Cardiac muscle cell (in vitro differentiated cells and primary cell): ENCODE measurements at regions not wholly inside any gene's neighbourhood (a gene's known extent, or its start where the extent isn't known, plus 50 kb on each side); places are given as distances from the start of the nearest gene placed in this dataset.

Experiments
- DNase-seq, 2 donors: peaks; one replicate each; pipeline versions ENCODE4 v3.0.0 to v3.0.0-alpha.2; 2010 to 2017; ENCODE audit warnings: low read depth in 1 of 2, low spot score in 1 of 2
- H3K27ac ChIP-seq: fragments of 200-600 bp; sonication (generic); 2 replicates; pipeline ENCODE4 v1.5.1; 2016
- H3K27me3 ChIP-seq: fragments of 200-600 bp; sonication (generic); 2 replicates; pipeline ENCODE4 v1.6.0; 2016; ENCODE audit warnings: control low read depth
- H3K36me3 ChIP-seq: fragments of 200-600 bp; sonication (generic); 2 replicates; pipeline ENCODE4 v1.5.1; 2016; ENCODE audit warnings: control low read depth
- H3K4me1 ChIP-seq: fragments of 200-600 bp; sonication (generic); 2 replicates; pipeline ENCODE4 v1.8.1; 2017; ENCODE audit warnings: low read depth, mild to moderate bottlenecking, mixed run types
- H3K4me3 ChIP-seq: fragments of 200-600 bp; sonication (generic); 2 replicates; pipeline ENCODE4 v1.5.1; 2016; ENCODE audit warnings: mild to moderate bottlenecking
- H3K9me3 ChIP-seq: fragments of 200-600 bp; sonication (generic); 2 replicates; pipeline ENCODE4 v1.5.1; 2017; ENCODE audit warnings: low read depth, mild to moderate bottlenecking, control low read depth
- TF ChIP-seq, protein P1 (sequence below): IDR thresholded peaks from 2 replicates; pipeline ENCODE4 v1.5.1; 2012; ENCODE audit warnings: low read depth, mild to moderate bottlenecking, low read length

DNA sequence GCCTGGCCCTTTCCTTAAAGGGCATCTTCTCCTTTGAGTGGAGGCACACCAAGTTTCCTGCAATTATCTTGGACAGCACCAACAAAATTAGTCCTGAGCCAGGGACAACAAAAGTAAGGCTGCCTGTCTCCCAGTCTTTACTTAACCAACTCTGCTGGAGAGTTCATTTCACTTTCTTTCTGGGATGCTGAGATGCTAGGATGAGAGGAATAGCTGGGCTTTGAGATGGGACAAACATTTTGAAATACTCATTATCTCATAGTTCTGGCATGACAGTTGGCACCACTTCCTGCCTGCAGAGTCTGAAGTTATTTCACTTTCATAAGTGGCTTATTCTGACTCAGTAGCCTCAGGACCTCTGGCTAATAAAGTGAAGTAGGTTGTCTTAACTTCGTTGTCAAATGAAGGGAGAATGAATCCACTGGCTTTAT is 157.0 kb downstream of the C9orf152 start:
- DNase-seq = peak in 1 of 2 donors; percentile 84
- peaks cover 23% of the 10 kb centered on the region for H3K4me1 ChIP-seq
- H3K27me3 ChIP-seq = peaks cover 16% of the 10 kb centered on the region
- H3K9me3 ChIP-seq = no peaks in the 10 kb centered on the region
- no peak overlapping the region for H3K4me3 ChIP-seq
- TF ChIP-seq, protein P1, sequence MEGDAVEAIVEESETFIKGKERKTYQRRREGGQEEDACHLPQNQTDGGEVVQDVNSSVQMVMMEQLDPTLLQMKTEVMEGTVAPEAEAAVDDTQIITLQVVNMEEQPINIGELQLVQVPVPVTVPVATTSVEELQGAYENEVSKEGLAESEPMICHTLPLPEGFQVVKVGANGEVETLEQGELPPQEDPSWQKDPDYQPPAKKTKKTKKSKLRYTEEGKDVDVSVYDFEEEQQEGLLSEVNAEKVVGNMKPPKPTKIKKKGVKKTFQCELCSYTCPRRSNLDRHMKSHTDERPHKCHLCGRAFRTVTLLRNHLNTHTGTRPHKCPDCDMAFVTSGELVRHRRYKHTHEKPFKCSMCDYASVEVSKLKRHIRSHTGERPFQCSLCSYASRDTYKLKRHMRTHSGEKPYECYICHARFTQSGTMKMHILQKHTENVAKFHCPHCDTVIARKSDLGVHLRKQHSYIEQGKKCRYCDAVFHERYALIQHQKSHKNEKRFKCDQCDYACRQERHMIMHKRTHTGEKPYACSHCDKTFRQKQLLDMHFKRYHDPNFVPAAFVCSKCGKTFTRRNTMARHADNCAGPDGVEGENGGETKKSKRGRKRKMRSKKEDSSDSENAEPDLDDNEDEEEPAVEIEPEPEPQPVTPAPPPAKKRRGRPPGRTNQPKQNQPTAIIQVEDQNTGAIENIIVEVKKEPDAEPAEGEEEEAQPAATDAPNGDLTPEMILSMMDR = no peak
- no peaks in the 10 kb centered on the region for H3K36me3 ChIP-seq
- H3K27ac ChIP-seq = no peak overlapping the region

DNA sequence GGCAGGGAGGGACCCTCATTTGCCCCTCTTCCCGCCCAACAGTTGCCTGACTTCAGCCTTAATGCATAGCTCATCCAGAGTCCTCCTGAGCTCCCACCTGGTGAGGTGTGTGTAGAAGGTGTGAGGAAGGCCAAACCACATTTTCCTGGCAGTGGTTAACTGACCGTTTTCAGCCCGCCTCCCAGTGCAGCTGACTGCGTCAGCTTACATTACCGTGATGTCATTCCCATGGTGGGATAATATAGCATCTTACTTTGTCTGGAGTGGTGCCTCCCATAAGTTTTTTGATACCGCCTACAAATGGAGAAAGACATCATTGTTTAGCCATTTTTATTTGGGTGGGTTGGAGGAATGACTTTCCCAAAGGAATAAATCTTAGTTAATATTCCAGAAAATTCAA is 151.9 kb downstream of the C9orf152 start:
- DNase-seq = no peak
- H3K4me1 ChIP-seq = no peaks in the 10 kb centered on the region
- H3K27me3 ChIP-seq = no peaks in the 10 kb centered on the region
- H3K4me3 ChIP-seq = no peak overlapping the region
- no peaks in the 10 kb centered on the region for H3K9me3 ChIP-seq
- H3K36me3 ChIP-seq = no peaks in the 10 kb centered on the region
- TF ChIP-seq, protein P1 = no peak
- no peak overlapping the region for H3K27ac ChIP-seq

DNA sequence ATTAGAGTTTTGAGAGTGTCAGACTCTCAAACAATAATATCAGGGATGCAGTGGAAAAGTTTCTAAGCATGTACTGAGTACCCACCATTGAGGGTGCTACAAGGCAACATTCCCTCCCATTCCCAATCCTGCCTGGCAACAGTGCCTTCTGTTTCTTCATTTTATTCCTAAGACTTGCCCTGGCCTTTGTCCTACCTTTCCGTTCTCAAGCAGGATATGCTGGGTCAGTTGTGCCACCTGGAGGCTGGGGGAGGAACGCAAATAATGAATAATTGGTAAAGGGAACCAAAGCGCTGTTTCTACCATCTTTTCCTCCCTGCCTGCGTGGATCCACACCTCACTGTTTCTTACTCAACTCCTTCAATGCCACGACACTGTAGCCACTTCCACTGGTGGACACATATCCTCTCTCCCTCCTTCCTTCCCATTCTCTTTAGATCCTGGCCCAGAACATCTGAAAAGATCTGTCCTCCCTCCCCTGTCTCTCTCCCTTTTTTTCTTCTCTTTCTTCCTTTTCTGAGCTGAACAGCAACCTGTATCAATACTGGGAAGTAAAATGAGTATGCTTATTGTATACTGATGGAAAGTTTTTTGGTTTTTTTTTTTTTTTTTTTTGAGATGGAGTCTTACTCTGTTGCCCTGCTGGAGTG is 149.5 kb downstream of the C9orf152 start:
- H3K9me3 ChIP-seq = no peaks in the 10 kb centered on the region
- H3K4me3 ChIP-seq = no peak overlapping the region
- DNase-seq = peak; percentile 39 to 67
- no peaks in the 10 kb centered on the region for H3K4me1 ChIP-seq
- H3K27ac ChIP-seq = no peak overlapping the region
- no peaks in the 10 kb centered on the region for H3K27me3 ChIP-seq
- TF ChIP-seq, protein P1 = peak; percentile 51
- no peaks in the 10 kb centered on the region for H3K36me3 ChIP-seq

DNA sequence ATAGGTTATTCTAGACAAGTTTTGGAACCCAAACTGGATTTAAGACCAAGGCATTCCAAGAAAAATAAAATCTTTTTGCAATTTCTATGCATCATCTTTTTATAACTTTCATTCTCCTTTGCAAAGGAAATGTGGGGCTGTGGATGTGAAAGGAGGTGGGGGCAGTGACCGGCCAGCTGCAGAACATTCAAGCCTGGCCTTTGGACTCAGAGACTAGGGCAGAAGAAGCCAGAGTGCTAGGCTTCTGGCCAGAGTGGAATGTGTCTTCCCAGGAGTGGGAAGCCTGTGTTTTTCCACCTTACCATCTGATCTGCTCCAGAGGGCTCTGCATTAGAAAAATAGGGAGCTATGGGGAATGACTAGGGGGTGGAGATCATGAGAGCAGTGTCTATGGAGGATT is 148.5 kb downstream of the C9orf152 start:
- no peak overlapping the region for H3K4me3 ChIP-seq
- no peaks in the 10 kb centered on the region for H3K4me1 ChIP-seq
- DNase-seq = no peak
- no peaks in the 10 kb centered on the region for H3K27me3 ChIP-seq
- H3K9me3 ChIP-seq = no peaks in the 10 kb centered on the region
- no peaks in the 10 kb centered on the region for H3K36me3 ChIP-seq
- TF ChIP-seq, protein P1 = no peak
- no peak overlapping the region for H3K27ac ChIP-seq

DNA sequence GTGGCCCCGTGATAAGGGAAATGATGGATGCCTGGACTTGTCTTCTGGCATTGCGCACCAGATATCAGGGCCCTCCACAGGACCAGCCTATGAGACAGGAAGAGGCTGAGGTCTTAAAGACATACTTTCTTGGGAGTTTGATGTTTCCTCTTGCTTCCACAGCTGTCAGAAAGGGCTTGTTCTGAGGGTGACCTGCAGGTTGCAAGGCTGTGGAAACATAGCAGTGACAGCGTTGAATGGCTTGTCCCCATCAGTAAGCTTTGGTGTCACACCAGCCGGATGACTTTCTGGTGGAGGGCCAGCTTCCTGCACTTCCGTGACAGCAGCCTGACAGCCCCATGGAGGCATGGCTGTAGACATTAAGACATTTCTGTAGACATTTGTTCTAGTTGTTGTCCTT is 143.2 kb downstream of the C9orf152 start:
- Histone ChIP-seq H3K27me3 (no peaks in the 10 kb centered on the region), H3K27ac (peak overlapping the region; percentile 21), H3K4me1 (peaks cover under 1% of the 10 kb centered on the region), H3K9me3 (no peaks in the 10 kb centered on the region), H3K4me3 (no peak overlapping the region), H3K36me3 (no peaks in the 10 kb centered on the region)
- TF ChIP-seq, protein P1 = no peak
- DNase-seq = no peak
